IPS-18a (cell line): ENCODE measurements at regions not wholly inside any gene's neighbourhood (a gene's known extent, or its start where the extent isn't known, plus 50 kb on each side); places are given as distances from the start of the nearest gene placed in this dataset.
"Not testable (repeated sequence)": the region's sequence is repeated elsewhere in the genome, so short reads cannot be mapped to it uniquely, and the experiment has no call there.

Experiments used
- H3K27ac ChIP-seq: one replicate; pipeline ENCODE4 v1.5.1; 2013; ENCODE audit warnings: low read length
- H3K27me3 ChIP-seq: one replicate; pipeline ENCODE4 v1.6.1; 2013; ENCODE audit warnings: mild to moderate bottlenecking, low read length; ENCODE audit not compliant: control insufficient read depth, insufficient read depth
- H3K36me3 ChIP-seq: one replicate; pipeline ENCODE4 v1.6.1; 2013; ENCODE audit warnings: low read depth, low read length; ENCODE audit not compliant: control insufficient read depth
- H3K4me1 ChIP-seq: one replicate; pipeline ENCODE4 v1.6.1; 2013; ENCODE audit warnings: low read depth, low read length; ENCODE audit not compliant: control insufficient read depth
- H3K4me3 ChIP-seq: one replicate; pipeline ENCODE4 v1.5.1; 2013; ENCODE audit warnings: low read length
- H3K9ac ChIP-seq: one replicate; pipeline ENCODE4 v1.6.1; 2013; ENCODE audit warnings: mild to moderate bottlenecking, low read length, moderate library complexity
- H3K9me3 ChIP-seq: one replicate; pipeline ENCODE4 v1.6.1; 2013; ENCODE audit warnings: low read depth, low read length; ENCODE audit not compliant: control insufficient read depth

GRCh38 chr21:36231444-36231843 is 74.8 kb downstream of the DOP1B start:
- not testable (repeated sequence) for H3K36me3 ChIP-seq, H3K4me1 ChIP-seq, H3K9me3 ChIP-seq, H3K9ac ChIP-seq, H3K27me3 ChIP-seq, H3K27ac ChIP-seq, H3K4me3 ChIP-seq

GRCh38 chr21:36232641-36233040 is 76.0 kb downstream of the DOP1B start:
- H3K36me3 ChIP-seq = no peaks in the 10 kb centered on the region
- no peaks in the 10 kb centered on the region for H3K4me1 ChIP-seq
- H3K4me3 ChIP-seq = no peak overlapping the region
- H3K9me3 ChIP-seq = no peaks in the 10 kb centered on the region
- no peak overlapping the region for H3K27ac ChIP-seq
- H3K27me3 ChIP-seq = no peaks in the 10 kb centered on the region
- H3K9ac ChIP-seq = no peak overlapping the region

GRCh38 chr21:36235058-36235582 is 78.5 kb downstream of the DOP1B start:
- Histone ChIP-seq H3K4me1 (no peaks in the 10 kb centered on the region), H3K36me3 (no peaks in the 10 kb centered on the region), H3K27me3 (no peaks in the 10 kb centered on the region), H3K4me3 (no peak overlapping the region), H3K9me3 (no peaks in the 10 kb centered on the region), H3K27ac (no peak overlapping the region), H3K9ac (no peak overlapping the region)

- Histone ChIP-seq H3K4me1 (no peaks in the 10 kb centered on the region), H3K9ac (no peak overlapping the region), H3K36me3 (no peaks in the 10 kb centered on the region), H3K27ac (no peak overlapping the region), H3K4me3 (no peak overlapping the region), H3K27me3 (no peaks in the 10 kb centered on the region), H3K9me3 (no peaks in the 10 kb centered on the region)
Observed at GRCh38 chr21:36236052-36236730, 79.6 kb downstream of the DOP1B start.

GRCh38 chr21:36237441-36237840 is 80.8 kb downstream of the DOP1B start:
- Histone ChIP-seq H3K36me3 (no peaks in the 10 kb centered on the region), H3K27ac (no peak overlapping the region), H3K9me3 (no peaks in the 10 kb centered on the region), H3K4me3 (no peak overlapping the region), H3K27me3 (no peaks in the 10 kb centered on the region), H3K4me1 (no peaks in the 10 kb centered on the region), H3K9ac (no peak overlapping the region)

GRCh38 chr21:36239585-36239984 is 80.4 kb upstream of the MORC3 start:
- no peaks in the 10 kb centered on the region for H3K9me3 ChIP-seq
- H3K36me3 ChIP-seq = no peaks in the 10 kb centered on the region
- no peak overlapping the region for H3K27ac ChIP-seq
- H3K9ac ChIP-seq = no peak overlapping the region
- H3K4me3 ChIP-seq = no peak overlapping the region
- no peaks in the 10 kb centered on the region for H3K27me3 ChIP-seq
- no peaks in the 10 kb centered on the region for H3K4me1 ChIP-seq

GRCh38 chr21:36241717-36242116 is 78.3 kb upstream of the MORC3 start:
- no peaks in the 10 kb centered on the region for H3K9me3 ChIP-seq
- H3K36me3 ChIP-seq = no peaks in the 10 kb centered on the region
- H3K27me3 ChIP-seq = no peaks in the 10 kb centered on the region
- H3K9ac ChIP-seq = no peak overlapping the region
- H3K27ac ChIP-seq = no peak overlapping the region
- H3K4me1 ChIP-seq = peaks cover 3% of the 10 kb centered on the region
- no peak overlapping the region for H3K4me3 ChIP-seq

- peaks cover 5% of the 10 kb centered on the region for H3K4me1 ChIP-seq
- no peaks in the 10 kb centered on the region for H3K27me3 ChIP-seq
- no peaks in the 10 kb centered on the region for H3K36me3 ChIP-seq
- H3K4me3 ChIP-seq = no peak overlapping the region
- H3K9ac ChIP-seq = no peak overlapping the region
- H3K9me3 ChIP-seq = no peaks in the 10 kb centered on the region
- no peak overlapping the region for H3K27ac ChIP-seq
Observed at GRCh38 chr21:36245115-36245514, 74.9 kb upstream of the MORC3 start.

- H3K27me3 ChIP-seq = no peaks in the 10 kb centered on the region
- H3K36me3 ChIP-seq = no peaks in the 10 kb centered on the region
- H3K4me1 ChIP-seq = peaks cover 10% of the 10 kb centered on the region
- H3K9me3 ChIP-seq = no peaks in the 10 kb centered on the region
- no peak overlapping the region for H3K9ac ChIP-seq
- no peak overlapping the region for H3K4me3 ChIP-seq
- no peak overlapping the region for H3K27ac ChIP-seq
Observed at GRCh38 chr21:36245649-36246048, 74.3 kb upstream of the MORC3 start.

GRCh38 chr21:36246080-36246631 is 73.8 kb upstream of the MORC3 start:
- H3K9ac ChIP-seq = no peak overlapping the region
- H3K4me1 ChIP-seq = peaks cover 12% of the 10 kb centered on the region
- no peaks in the 10 kb centered on the region for H3K36me3 ChIP-seq
- H3K4me3 ChIP-seq = no peak overlapping the region
- no peaks in the 10 kb centered on the region for H3K9me3 ChIP-seq
- H3K27ac ChIP-seq = no peak overlapping the region
- no peaks in the 10 kb centered on the region for H3K27me3 ChIP-seq

- Histone ChIP-seq H3K9ac (no peak overlapping the region), H3K36me3 (no peaks in the 10 kb centered on the region), H3K4me1 (peaks cover 12% of the 10 kb centered on the region), H3K27ac (no peak overlapping the region), H3K9me3 (no peaks in the 10 kb centered on the region), H3K27me3 (no peaks in the 10 kb centered on the region), H3K4me3 (no peak overlapping the region)
Observed at GRCh38 chr21:36247316-36248010, 72.5 kb upstream of the MORC3 start.
